Posterior cingulate gyrus (tissue), 11 donors: ENCODE measurements at regions not wholly inside any gene's neighbourhood (a gene's known extent, or its start where the extent isn't known, plus 50 kb on each side); places are given as distances from the start of the nearest gene placed in this dataset.

Source experiments
- DNase-seq, 10 donors: peaks; one replicate each; pipeline versions ENCODE4 v3.0.0 to v3.0.0-alpha.2; 2020 to 2021; ENCODE audit warnings: mixed read lengths in 3 of 10
- intact Hi-C: fragments of 100-400 bp; cut with DNase I; formaldehyde crosslinking; loops from one replicate; pipeline ENCODE4 v1.15.1; 2023

GRCh38 chr10:110410329-110411046, 87.2 kb upstream of the DUSP5 start:
- intact Hi-C loops: no loop called here
- no peak for DNase-seq

GRCh38 chr10:110411047-110411410, 86.7 kb upstream of the DUSP5 start:
- DNase-seq: no peak
- intact Hi-C loops: no loop called here

- intact Hi-C loops: no loop called here
- no peak for DNase-seq
These were observed 84.5 kb upstream of the DUSP5 start for GRCh38 chr10:110413049-110413783.

GRCh38 chr10:110413903-110414547, 83.7 kb upstream of the DUSP5 start:
- DNase-seq: no peak
- intact Hi-C loops: no loop called here

- no peak for DNase-seq
- intact Hi-C loops: no loop called here
These were observed 83.0 kb upstream of the DUSP5 start for GRCh38 chr10:110414548-110415309.

GRCh38 chr10:110415809-110416208, 81.9 kb upstream of the DUSP5 start:
- DNase-seq: no peak
- intact Hi-C loops: no loop called here

GRCh38 chr10:110416776-110417711, 80.7 kb upstream of the DUSP5 start:
- intact Hi-C loops: no loop called here
- no peak for DNase-seq

GRCh38 chr10:110418218-110418617, 79.5 kb upstream of the DUSP5 start:
- intact Hi-C loops: no loop called here
- DNase-seq: no peak

- no peak for DNase-seq
- intact Hi-C loops: no loop called here
These were observed 78.4 kb upstream of the DUSP5 start for GRCh38 chr10:110419265-110419664.

GRCh38 chr10:110420401-110421193, 77.1 kb upstream of the DUSP5 start:
- intact Hi-C loops: no loop called here
- DNase-seq: no peak

GRCh38 chr10:110421512-110422138, 76.1 kb upstream of the DUSP5 start:
- no peak for DNase-seq
- intact Hi-C loops: no loop called here

GRCh38 chr10:110422548-110422947, 75.2 kb upstream of the DUSP5 start:
- intact Hi-C loops: no loop called here
- DNase-seq: no peak

GRCh38 chr10:110423650-110424049, 74.1 kb upstream of the DUSP5 start:
- no peak for DNase-seq
- intact Hi-C loops: no loop called here

- DNase-seq: peak in 1 of 10 donors; percentile 18
- intact Hi-C loops: no loop called here
These were observed 71.9 kb upstream of the DUSP5 start for GRCh38 chr10:110425684-110426293.

- intact Hi-C loops: no loop called here
- DNase-seq: peak in 1 of 10 donors; percentile 59
These were observed 71.2 kb upstream of the DUSP5 start for GRCh38 chr10:110426294-110427181.

GRCh38 chr10:110429301-110429700, 68.4 kb upstream of the DUSP5 start:
- intact Hi-C loops: no loop called here
- no peak for DNase-seq
